ENCODE measurements at regions not wholly inside any gene's neighbourhood (a gene's known extent, or its start where the extent isn't known, plus 50 kb on each side); places are given as distances from the start of the nearest gene placed in this dataset.

DNA sequence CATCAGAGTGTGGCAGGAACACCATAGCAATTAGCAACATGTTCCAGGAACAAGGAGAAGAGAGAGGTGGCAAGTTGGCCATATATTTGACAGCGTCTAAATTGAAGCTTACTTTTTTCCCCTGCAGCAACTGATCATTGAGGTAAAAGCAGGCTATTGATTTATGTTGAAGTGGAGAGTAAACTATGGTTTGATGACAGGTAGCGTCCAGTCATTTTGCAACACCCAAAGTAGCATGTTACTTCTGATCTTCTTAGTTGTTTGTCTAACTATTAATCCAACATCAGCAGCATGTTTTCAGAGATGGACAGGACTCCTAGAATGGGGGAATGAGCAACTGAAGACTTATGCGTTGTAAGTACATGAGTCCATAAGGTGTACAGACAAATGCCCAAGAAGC lies 225.8 kb downstream of the ZPLD1 start:
- no peak for TF ChIP-seq LEF1 (IDR thresholded peaks at IDR 0.05; ENCODE audit: borderline replicate concordance)
- no peak for TF ChIP-seq TARDBP (IDR thresholded peaks at IDR 0.05)
- TF ChIP-seq NFRKB (IDR thresholded peaks at IDR 0.05): no peak
- no peak for TF ChIP-seq FOXA1 (IDR thresholded peaks at IDR 0.05)
- no peak for TF ChIP-seq ARNT (IDR thresholded peaks at IDR 0.05)
- no peak for TF ChIP-seq BHLHE40 (IDR thresholded peaks at IDR 0.05; ENCODE audit: borderline replicate concordance)
- TF ChIP-seq, protein P1, sequence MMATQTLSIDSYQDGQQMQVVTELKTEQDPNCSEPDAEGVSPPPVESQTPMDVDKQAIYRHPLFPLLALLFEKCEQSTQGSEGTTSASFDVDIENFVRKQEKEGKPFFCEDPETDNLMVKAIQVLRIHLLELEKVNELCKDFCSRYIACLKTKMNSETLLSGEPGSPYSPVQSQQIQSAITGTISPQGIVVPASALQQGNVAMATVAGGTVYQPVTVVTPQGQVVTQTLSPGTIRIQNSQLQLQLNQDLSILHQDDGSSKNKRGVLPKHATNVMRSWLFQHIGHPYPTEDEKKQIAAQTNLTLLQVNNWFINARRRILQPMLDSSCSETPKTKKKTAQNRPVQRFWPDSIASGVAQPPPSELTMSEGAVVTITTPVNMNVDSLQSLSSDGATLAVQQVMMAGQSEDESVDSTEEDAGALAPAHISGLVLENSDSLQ (IDR thresholded peaks at IDR 0.05): no peak
- no peak for TF ChIP-seq FOXM1 (IDR thresholded peaks at IDR 0.05; ENCODE audit: borderline replicate concordance)
- TF ChIP-seq FOXK2 (IDR thresholded peaks at IDR 0.05): no peak
- TF ChIP-seq ZNF384 (IDR thresholded peaks at IDR 0.05): no peak
- TF ChIP-seq SUZ12 (IDR thresholded peaks at IDR 0.05): no peak

Measured in HEK293T (cell line).